B cell (primary cell): ENCODE measurements at regions not wholly inside any gene's neighbourhood (a gene's known extent, or its start where the extent isn't known, plus 50 kb on each side); places are given as distances from the start of the nearest gene placed in this dataset.

Experiments used
- CTCF ChIP-seq: fragments of 200-600 bp; IDR thresholded peaks from one replicate; pipeline ENCODE4 v1.8.0; 2022; ENCODE audit warnings: antibody characterized with exemption, mild to moderate bottlenecking
- EZH2 ChIP-seq: IDR thresholded peaks from 2 replicates; pipeline ENCODE4 v1.6.1; 2012; ENCODE audit warnings: borderline replicate concordance, low read depth, mild to moderate bottlenecking, moderate library complexity, low read length; ENCODE audit not compliant: insufficient read depth, poor library complexity, severe bottlenecking

- no peak for TF ChIP-seq CTCF
- TF ChIP-seq EZH2, result no peak
Measured at GRCh38 chr3:64463981-64464380, 223.8 kb downstream of the ADAMTS9 start.
